Erythroblast (primary cell): ENCODE measurements at regions not wholly inside any gene's neighbourhood (a gene's known extent, or its start where the extent isn't known, plus 50 kb on each side); places are given as distances from the start of the nearest gene placed in this dataset.

Experiments
- GATA1 ChIP-seq: IDR thresholded peaks from 2 replicates; pipeline ENCODE4 v1.6.1; 2011; ENCODE audit warnings: low read depth, mild to moderate bottlenecking, control low read depth, low read length, moderate library complexity
- POLR2A ChIP-seq: IDR thresholded peaks from 2 replicates; pipeline ENCODE4 v1.6.1; 2011; ENCODE audit warnings: mild to moderate bottlenecking, low read length

DNA sequence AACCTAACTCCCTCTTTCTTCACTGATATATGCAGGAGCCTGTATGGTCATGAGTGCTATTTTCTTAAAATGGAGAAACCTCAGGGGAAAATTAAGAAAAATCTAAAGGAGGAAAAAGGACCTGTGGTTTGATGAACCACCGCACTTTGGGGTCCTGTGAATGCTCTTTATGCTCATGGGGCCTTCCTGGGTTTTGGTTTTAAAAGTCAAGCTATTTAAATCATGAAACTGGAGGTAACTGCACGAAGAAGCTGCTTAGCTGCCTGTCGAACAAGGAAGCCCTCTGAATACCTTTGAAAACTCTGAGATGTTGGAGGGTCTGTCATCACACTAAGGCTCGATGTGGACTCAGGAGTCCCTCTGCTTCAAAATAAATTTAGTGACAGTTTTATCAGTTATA, 564.5 kb upstream of the ADAMTS16 start:
- TF ChIP-seq POLR2A (no peak), GATA1 (no peak)
